Stimulated activated CD8-positive, alpha-beta memory T cell treated with anti-CD3 and anti-CD28 coated beads, Interleukin-4, amount 100 ng/mL, for 1 hour (primary cell): ENCODE measurements at regions not wholly inside any gene's neighbourhood (a gene's known extent, or its start where the extent isn't known, plus 50 kb on each side); places are given as distances from the start of the nearest gene placed in this dataset.
A peak's percentile ranks its signal among the peaks of the same experiment; 100 is the strongest.

ENCODE experiments used
- DNase-seq, 2 donors: peaks; one replicate each; pipeline ENCODE4 v3.0.0-alpha.2; 2020; ENCODE audit warnings: low read depth in 2 of 2, low spot score in 1 of 2

DNA sequence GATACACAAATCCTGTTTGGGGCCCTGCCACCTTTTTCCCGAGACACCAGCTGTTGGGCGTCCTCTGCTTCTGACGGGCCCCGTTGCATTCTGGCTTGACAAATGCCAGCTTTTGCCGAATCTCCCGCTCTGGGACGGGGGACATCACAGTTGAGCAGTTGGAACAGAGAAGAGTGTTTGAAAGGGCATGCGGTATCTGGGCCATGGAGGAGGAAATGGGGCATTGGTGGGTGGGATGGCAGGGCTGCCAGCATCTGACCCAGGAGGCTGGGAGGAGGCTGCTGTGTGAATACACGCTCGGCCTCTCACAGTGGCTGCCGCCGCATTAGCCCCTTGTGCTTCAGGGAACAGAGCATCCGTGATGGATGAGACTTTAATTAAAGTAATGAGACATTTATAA lies 184.3 kb upstream of the TNRC6C start:
- DNase-seq = no peak

- DNase-seq = no peak
Measured at GRCh38 chr17:77778636-77779489, 179.6 kb upstream of the TNRC6C start.

DNA sequence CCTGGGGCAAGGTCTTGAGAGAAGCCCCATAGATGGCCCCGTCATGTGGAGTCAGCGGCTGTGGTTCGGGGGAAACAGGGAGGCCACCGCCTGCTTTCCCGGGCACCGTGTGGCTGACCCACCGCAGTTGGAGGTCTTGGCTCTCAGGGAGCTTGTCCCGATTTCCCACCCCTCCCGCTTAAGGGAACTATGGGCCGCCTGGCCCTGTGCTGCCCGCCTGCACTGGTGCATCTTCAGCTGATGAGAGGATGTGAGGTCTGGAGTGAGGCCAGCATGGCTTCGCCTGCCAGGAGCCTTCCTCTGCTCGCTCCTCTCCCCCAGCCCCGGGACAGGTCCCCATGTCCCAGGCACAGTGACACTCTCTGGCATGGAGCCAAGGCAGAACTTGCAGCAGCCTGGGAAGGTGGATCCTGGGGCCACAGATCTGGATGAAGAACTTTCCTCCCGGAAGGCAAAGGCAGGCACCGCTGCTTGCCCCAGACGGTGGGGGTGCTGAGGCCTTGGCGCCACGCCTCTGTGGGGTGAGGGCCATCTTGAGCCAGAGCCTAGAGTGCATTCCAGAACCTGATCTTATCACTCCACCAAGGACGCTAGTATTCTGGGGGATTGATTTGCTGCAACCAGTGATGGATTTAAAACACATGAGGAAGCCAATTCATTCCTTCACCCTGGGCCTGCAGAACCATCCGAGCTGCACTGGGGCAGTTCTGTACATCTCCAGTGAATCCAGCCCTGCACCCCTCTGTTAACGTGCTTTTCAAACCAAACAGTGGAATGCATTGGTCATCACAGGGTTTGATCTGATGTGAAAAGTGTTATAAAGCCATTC lies 178.6 kb upstream of the TNRC6C start:
- no peak for DNase-seq

GRCh38 chr17:77781536-77781935 lies 177.0 kb upstream of the TNRC6C start:
- no peak for DNase-seq

DNA sequence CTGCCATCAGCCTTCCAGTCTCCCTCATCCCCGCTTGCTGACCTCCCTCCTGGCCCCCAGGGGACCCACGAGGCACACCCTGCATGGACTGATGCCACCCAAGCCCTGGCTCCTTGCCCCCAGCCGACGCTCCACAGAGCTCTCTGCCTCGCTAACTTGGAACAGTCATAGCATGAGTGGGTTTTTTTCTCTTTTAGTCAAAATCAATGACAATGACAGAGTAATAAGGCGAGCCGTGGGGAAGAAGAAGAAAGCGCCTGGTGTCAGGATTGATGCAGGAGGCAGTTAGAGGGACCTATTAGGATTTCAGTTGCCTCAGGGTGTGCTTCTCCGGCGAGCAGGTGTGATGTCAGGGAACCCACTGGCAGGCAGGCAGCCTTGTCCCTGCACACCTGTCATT lies 176.3 kb upstream of the TNRC6C start:
- no peak for DNase-seq

DNA sequence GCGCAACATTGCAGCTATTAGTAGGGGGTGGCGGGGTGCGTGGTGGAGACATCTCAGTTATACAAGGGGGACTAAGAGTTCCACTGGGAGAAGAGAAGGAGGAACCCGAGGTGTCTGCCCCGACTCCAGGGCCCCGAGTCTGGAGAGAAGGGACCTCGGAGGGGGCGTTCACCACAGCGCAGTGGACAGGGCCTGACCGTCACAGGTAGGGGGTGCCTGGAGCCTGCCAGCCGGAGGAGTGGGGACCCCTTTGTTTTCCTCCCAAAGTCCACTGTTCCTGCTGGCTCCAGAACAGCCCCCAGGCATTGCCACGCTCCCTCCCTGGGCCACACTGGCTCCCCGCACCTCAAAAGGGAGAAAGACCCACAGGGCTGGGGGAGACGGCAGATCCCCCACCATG lies 175.9 kb upstream of the TNRC6C start:
- no peak for DNase-seq

GRCh38 chr17:77783991-77784820 lies 174.3 kb upstream of the TNRC6C start:
- DNase-seq = peak; percentile 34 to 49

- no peak for DNase-seq
Measured at GRCh38 chr17:77785312-77785905, 173.1 kb upstream of the TNRC6C start.

GRCh38 chr17:77786090-77786489 lies 172.4 kb upstream of the TNRC6C start:
- no peak for DNase-seq

DNA sequence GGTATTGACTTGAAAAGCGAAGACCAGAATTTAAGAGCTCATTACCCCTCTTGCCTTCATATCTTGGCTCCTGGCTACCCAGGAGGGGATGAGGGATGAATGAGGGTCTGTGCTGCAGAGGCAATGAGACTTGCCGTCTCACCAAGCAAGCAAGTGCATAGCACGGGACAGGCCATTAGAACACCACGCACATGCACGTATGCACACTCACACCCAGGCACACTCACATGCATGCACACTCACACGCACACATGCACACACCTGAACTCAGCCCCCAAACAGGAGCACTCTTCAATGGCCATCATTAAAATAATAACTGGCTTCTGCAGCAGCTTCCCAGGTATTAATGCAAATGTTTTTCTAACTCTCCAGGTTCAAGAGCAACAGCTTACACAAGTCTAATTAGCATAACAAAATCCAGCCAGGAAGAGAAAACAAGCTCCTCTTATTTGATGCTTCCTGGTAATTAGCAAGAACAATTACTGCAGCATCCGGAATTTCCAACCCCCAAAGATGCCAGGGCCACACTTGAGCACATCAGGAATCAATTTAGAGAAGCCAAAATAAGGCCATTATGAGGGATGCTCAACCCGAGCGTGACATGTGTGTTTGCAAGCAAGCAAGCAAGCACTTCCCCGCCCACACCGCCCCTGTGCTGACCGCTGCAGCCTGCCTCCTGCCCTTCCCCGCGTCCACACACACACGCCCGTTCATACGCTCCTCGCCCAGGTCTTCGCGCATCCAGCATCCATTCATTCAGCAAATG lies 171.6 kb upstream of the TNRC6C start:
- no peak for DNase-seq

DNA sequence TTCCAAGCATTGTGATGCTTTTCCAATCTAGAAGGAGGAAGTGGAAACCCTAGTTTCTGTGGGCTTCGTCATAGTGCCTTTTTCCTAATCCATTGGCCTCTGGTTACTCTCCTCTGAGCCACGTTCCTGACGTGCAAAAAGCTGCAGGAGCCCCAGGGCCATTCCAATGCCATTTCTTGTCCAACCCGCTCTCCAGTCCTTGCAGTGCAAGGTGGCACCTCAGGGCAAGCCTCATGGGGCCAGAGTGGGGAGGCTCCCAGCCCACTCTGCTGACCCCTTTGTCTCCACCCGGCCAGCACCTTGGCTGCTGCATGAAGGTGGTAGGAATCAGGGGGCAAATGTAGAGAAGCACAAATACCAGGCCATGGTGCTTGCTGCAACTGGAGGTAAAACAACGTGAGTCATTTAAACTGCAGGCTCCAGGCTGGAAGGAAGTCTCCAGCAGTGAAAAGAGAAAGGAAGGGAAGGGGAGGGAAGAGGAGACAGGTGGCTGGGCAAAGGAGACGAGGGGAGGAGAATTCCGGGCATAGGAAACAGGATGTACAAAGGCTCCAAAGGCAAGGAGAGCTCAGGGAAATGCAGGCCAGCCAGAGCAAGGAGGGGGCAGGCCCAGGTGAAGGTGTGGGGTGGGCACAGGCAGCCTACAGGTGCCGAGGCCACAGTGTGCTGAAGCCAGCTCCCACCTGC lies 168.2 kb upstream of the TNRC6C start:
- no peak for DNase-seq

DNA sequence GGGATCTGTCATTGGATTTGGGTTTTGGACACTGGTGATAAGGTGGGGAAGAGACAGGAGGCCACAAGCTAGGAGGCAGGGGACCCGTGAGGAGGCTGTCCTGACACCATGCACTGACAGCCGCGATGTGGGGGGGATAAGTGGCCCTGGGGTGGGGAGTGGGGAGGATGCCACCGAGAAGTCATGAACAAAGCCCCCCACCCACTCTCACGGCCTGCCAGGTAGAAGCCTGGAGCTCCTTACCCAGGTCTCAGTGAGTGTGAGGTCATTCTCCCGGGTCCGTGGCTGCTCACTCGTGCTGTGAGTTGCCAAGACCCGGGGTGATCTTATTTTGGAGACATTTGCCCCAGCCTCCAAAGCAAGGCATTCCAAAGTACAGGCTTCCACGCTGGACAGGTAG lies 165.9 kb upstream of the TNRC6C start:
- no peak for DNase-seq

GRCh38 chr17:77793146-77793970 lies 165.1 kb upstream of the TNRC6C start:
- no peak for DNase-seq

DNA sequence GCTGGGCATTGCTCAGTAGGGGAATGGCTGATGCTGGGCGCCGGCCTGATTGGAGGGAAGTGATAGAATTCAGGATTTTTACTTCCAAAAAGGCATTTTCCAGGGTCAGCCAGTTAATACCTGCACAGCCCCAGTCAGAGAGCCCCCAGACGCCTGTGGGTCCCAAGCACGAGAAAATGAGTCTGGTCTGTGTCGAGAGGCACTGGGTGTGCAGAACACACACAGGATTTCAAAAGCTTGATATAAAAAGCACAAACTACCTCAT lies 164.6 kb upstream of the TNRC6C start:
- DNase-seq = no peak

DNA sequence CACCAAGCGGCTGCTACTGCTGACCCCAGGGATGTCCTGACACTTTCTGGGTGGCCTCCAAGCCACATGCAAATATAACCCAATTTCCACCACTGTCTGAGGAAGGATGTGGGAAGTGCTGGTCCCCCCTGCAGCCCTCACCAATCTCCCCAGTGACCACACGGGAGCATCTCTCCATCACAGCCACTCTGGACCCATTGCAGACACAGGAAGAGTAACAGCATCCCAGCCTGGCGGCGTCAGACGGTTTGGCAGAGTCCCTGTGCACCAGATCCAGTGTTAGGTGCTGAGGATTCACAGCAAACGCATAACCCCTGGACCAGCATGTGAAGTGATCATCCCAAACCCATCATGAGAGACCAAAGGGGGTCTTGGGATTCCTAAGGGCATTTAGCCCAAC lies 163.7 kb upstream of the TNRC6C start:
- DNase-seq = no peak

DNA sequence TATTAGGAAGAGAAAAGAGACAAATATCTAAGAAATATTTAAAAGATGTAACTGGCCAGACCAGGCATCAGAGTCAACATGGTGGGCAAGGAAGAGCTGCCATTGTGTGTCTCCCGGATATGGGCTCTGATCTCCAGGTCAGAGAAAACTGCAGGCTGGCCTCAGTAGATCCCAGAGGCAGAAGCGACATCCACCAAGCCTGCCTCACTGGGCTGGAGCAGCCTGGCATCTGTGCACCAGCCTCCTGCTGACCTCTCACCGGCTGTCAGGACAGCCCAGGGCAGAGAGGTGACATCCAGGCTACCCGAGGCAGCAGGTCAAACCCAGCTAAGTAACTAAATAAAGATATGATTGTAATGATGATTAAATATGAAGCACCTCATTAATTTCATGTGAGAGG lies 162.8 kb upstream of the TNRC6C start:
- DNase-seq = no peak

DNA sequence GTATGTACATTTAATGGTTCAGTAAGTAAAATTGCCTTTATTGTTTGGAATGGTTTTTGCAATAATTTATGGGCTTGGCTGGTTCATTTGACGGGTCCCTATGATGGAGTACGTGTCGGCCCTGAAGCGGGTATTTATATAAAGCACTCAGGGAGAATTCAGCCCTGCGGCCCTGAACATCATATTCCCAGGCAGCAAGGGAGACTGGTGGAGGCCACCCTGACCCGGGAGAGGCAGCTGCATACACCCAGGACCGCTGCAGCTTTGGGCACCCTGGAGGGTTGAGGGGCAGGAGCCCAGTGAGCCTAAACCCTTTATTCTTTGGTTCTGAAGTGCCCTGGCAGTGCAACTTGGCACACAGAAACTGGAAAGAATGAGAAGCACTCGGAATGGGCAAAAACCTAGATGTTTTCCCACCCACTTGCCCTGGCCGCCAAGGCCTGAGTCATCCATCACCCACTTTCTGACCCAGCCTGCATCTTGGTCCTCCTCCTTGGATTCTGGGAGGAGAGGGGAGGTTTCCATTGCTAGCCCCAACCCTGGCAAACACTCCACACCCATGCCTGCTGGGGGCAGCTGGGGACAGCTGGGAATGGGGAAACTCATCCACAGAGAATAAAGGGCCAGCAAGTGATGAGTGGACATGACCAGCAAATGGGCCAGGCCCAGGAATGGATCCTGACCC lies 162.2 kb upstream of the TNRC6C start:
- DNase-seq = no peak

DNA sequence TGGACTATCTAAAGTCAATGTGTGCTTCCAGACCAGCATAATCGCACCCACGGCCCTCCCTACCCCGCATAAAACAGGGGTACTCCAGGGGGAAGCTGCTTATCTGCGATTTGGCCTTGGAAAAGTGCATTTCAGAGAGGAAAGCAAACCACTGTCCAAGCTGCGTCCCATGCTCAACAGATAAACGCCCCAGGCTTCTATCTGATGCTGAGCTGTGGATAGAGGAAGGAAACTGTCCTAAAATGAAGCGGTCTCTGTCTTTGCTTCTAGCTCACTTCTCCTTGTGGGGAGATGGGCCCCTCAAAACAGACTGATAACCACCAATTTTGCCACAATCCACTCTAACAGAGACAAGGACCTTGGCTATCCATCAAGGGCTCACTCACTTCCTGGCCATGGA lies 160.5 kb upstream of the TNRC6C start:
- DNase-seq = no peak

GRCh38 chr17:77798481-77798880 lies 160.0 kb upstream of the TNRC6C start:
- DNase-seq = no peak
